Ovary (tissue), 7 donors: ENCODE measurements at regions not wholly inside any gene's neighbourhood (a gene's known extent, or its start where the extent isn't known, plus 50 kb on each side); places are given as distances from the start of the nearest gene placed in this dataset.

ENCODE experiments used
- DNase-seq, 5 donors: peaks; one replicate each; pipeline ENCODE4 v3.0.0-alpha.2; 2019 to 2020
- H3K27ac ChIP-seq, 2 donors: fragments of 200-600 bp; one replicate each; pipeline versions ENCODE4 v1.5.1 to v1.8.0; 2019 to 2022
- H3K27me3 ChIP-seq: fragments of 200-600 bp; one replicate; pipeline ENCODE4 v1.8.0; 2022
- H3K36me3 ChIP-seq: fragments of 200-600 bp; sonication (generic); one replicate; pipeline ENCODE4 v1.5.1; 2019
- H3K4me1 ChIP-seq: one replicate; pipeline ENCODE4 v1.8.1; 2013; ENCODE audit warnings: mild to moderate bottlenecking, moderate library complexity; ENCODE audit not compliant: insufficient read depth
- H3K4me3 ChIP-seq: fragments of 200-600 bp; sonication (generic); one replicate; pipeline ENCODE4 v1.5.1; 2017
- H3K9me3 ChIP-seq, 2 donors: fragments of 200-600 bp in 1 of 2; sonication (generic) in 1 of 2; one replicate each; pipeline versions ENCODE4 v1.5.1 to v1.8.1; 2013 to 2019; ENCODE audit warnings: mild to moderate bottlenecking in 1 of 2, moderate library complexity in 1 of 2
- EP300 ChIP-seq: sonication (generic); formaldehyde crosslinking; IDR thresholded peaks from one replicate; pipeline ENCODE4 v1.6.1; 2017; ENCODE audit warnings: antibody characterized with exemption
- POLR2A ChIP-seq: fragments of 450-650 bp; IDR thresholded peaks from one replicate; pipeline ENCODE4 v1.6.1; 2017; ENCODE audit warnings: antibody characterized with exemption, mild to moderate bottlenecking, moderate library complexity
- WGBS, 3 donors: extraction: QIAGEN DNeasy Blood & Tissue Kit in 1 of 3; methylation state at CpG; one replicate each; pipeline versions ENCODE4 v1.1.5 to v1.1.7; 2013 to 2017; 5-methylcytosine and 5-hydroxymethylcytosine counted together
- intact Hi-C, 4 donors: fragments of 100-400 bp; cut with DNase I; formaldehyde crosslinking; loops; one replicate each; pipeline versions ENCODE4 v1.11.0 to v1.15.1; 2022 to 2023
- TF ChIP-seq, protein P1 (sequence below), 3 donors: fragments of 450-650 bp in 2 of 3; fragments of 200-600 bp in 1 of 3; IDR thresholded peaks; one replicate each; pipeline versions ENCODE4 v1.5.1 to v1.8.0; 2016 to 2022; ENCODE audit warnings: antibody characterized with exemption in 3 of 3, mild to moderate bottlenecking in 1 of 3
- donor health status: DM: no; HTN: no; CAD: no; lungs with moderate emphysema.
- donor health status: DM: no; HTN: no; CAD: no.
- donor health status: Bipolar disorder and iron deficiency.
- donor health status: DM: no; HTN: no; CAD: no.
- donor health status: DM: yes; HTN: yes; CAD: no.

DNA sequence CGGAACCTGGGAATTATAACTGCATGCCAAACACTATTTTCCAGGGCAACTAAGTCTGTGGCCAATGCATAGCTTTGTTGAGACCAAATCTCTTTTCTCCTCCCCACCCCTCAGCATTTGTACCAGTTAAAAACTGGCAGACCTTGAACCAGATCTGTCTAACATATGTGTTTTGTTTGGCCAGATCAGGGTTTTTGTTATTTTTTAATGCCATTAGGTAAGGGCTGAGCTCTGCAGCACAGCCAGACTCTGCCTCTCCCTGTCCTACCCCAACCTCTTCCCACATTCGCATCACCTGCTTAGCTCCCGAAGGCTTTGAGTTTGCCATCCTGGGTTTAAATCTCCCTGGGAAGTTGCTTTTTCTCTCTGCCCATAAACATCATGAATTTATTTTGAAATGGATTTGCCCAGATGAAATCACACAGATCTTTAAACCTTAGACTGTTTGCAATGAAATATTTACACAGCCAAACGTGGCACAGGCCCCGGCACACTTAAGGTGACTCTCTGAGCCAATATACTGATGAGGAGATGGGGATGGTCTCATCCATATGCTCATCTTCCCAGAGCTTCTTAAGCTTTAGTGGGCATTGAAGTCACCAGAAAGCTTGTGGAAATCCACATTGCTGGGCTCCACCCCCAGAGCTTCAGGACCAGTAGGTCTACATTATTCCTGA is 54.0 kb upstream of the ALDH1B1 start:
- Histone ChIP-seq H3K9me3 (no peaks in the 10 kb centered on the region), H3K27ac (no peak overlapping the region), H3K27me3 (no peaks in the 10 kb centered on the region), H3K36me3 (no peaks in the 10 kb centered on the region), H3K4me1 (no peaks in the 10 kb centered on the region), H3K4me3 (no peak overlapping the region)
- WGBS, 3 donors = 83 to 89% (median 85%) methylated on average over 5 of the region's 5 CpGs
- no peak for TF ChIP-seq POLR2A
- intact Hi-C loops = no loop called here
- no peak for DNase-seq

DNA sequence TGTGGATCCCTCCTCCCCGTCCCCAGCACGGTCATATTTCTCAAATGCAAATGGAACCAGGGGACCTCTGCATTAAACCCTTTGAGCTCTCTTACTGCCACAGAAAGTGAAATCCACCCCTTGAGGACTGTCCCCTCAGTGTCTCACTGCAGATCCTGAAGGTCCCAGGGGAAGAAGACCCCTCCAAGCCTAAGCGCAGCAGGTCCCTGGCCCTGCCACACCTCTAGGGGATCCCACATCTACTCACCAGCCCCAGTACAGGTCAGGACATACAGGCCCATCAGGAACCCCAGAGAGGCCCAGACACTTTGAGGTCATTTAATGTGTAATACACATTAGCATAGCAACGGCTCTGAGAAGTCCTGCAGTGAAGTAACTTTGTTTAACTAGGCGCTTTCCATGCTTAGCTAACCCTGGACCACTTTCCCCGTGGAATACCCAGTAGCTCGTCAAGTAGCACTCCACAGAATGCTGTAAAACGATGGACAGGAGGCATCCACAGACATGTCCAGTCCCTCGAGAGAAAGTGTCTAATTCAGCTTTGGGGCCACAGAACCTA is 54.7 kb upstream of the ALDH1B1 start:
- no peak for TF ChIP-seq EP300
- TF ChIP-seq, protein P1, sequence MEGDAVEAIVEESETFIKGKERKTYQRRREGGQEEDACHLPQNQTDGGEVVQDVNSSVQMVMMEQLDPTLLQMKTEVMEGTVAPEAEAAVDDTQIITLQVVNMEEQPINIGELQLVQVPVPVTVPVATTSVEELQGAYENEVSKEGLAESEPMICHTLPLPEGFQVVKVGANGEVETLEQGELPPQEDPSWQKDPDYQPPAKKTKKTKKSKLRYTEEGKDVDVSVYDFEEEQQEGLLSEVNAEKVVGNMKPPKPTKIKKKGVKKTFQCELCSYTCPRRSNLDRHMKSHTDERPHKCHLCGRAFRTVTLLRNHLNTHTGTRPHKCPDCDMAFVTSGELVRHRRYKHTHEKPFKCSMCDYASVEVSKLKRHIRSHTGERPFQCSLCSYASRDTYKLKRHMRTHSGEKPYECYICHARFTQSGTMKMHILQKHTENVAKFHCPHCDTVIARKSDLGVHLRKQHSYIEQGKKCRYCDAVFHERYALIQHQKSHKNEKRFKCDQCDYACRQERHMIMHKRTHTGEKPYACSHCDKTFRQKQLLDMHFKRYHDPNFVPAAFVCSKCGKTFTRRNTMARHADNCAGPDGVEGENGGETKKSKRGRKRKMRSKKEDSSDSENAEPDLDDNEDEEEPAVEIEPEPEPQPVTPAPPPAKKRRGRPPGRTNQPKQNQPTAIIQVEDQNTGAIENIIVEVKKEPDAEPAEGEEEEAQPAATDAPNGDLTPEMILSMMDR (IDR thresholded peaks at IDR 0.05) = no peak
- TF ChIP-seq POLR2A = no peak
- no peak for DNase-seq
- Histone ChIP-seq H3K4me1 (no peaks in the 10 kb centered on the region), H3K27me3 (no peaks in the 10 kb centered on the region), H3K9me3 (no peaks in the 10 kb centered on the region), H3K4me3 (no peak overlapping the region), H3K27ac (no peak overlapping the region), H3K36me3 (no peaks in the 10 kb centered on the region)
- intact Hi-C loops = no loop called here
- WGBS, 3 donors = 88 to 89% (median 89%) methylated on average over 9 of the region's 9 CpGs

DNA sequence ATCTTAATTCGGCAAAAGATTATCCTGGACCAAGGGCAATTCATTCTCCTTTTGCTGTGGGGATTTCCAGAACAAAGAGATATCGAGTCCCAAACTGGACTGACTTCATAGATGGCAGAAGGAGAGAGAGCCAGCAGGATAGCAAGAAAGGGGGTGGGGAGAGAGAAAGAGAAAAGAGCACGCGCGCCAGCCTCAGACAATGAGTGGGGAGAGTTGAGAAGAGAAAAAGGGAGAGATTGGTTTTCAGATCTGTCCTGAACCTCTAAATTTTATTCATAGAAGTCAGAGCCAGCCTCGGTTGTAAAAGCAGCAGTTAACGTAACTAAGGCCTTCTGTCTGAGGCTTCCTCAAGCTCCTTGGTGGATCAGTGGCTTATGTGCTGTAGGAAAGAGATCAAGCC is 55.3 kb upstream of the ALDH1B1 start:
- no peaks in the 10 kb centered on the region for H3K4me1 ChIP-seq
- intact Hi-C loops = no loop called here
- H3K27me3 ChIP-seq = no peaks in the 10 kb centered on the region
- WGBS, 3 donors = 18 to 38% (median 25%) methylated on average over 7 of the region's 7 CpGs
- H3K27ac ChIP-seq = no peak overlapping the region
- H3K4me3 ChIP-seq = no peak overlapping the region
- H3K9me3 ChIP-seq = no peaks in the 10 kb centered on the region
- TF ChIP-seq POLR2A = no peak
- TF ChIP-seq EP300 = no peak
- TF ChIP-seq, protein P1 (IDR thresholded peaks at IDR 0.05) = no peak
- DNase-seq = no peak
- no peaks in the 10 kb centered on the region for H3K36me3 ChIP-seq

DNA sequence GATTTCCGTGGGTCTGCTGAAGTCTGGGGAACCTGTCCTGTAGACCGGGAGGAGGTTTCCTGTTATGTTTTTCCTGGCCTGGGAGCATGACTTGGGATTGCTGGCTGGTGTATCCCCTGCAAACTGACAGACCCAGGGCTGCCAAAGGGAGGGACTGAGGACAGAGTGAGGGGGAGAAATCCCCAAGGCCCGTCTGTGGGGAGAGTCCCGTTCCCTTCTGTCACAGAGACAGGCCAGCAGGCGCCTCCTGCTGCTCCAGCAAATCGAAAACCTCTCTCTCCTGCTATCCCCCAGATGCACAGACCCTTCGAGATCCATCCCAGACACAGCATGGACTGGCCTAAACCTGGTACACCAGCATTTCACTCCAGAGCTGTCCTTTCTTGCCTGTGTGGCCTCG is 56.2 kb upstream of the ALDH1B1 start:
- Histone ChIP-seq H3K4me3 (no peak overlapping the region), H3K4me1 (no peaks in the 10 kb centered on the region), H3K27me3 (no peaks in the 10 kb centered on the region), H3K36me3 (no peaks in the 10 kb centered on the region), H3K27ac (no peak overlapping the region), H3K9me3 (no peaks in the 10 kb centered on the region)
- intact Hi-C loops = no loop called here
- TF ChIP-seq, protein P1 (IDR thresholded peaks at IDR 0.05) = no peak
- no peak for TF ChIP-seq EP300
- no peak for TF ChIP-seq POLR2A
- no peak for DNase-seq
- WGBS, 3 donors = 51 to 72% (median 71%) methylated on average over 8 of the region's 8 CpGs

DNA sequence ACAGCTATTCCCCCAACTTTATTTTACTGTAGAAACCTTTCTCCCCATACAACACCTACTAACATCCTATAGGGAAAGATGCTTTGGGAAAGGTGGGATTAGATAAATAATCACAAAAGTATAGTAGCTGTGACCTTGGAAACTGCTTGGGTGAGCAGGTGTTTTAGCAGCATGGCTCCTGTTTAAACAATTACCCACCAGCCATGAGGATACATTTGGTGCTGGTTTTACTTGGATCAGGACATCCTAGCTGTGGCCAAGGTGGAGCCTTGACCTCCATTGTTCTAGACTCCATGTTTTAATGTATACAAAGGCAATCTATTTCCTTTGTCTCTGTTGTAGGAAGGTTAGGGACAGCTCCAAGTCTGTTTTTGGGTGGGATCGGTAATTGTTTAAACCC is 56.8 kb upstream of the ALDH1B1 start:
- Histone ChIP-seq H3K4me1 (no peaks in the 10 kb centered on the region), H3K36me3 (no peaks in the 10 kb centered on the region), H3K9me3 (no peaks in the 10 kb centered on the region), H3K27me3 (no peaks in the 10 kb centered on the region), H3K27ac (no peak overlapping the region), H3K4me3 (no peak overlapping the region)
- TF ChIP-seq, protein P1 (IDR thresholded peaks at IDR 0.05) = no peak
- WGBS, 3 donors = 82 to 97% (median 88%) methylated on average over 1 of the region's 1 CpG
- intact Hi-C loops = no loop called here
- DNase-seq = no peak
